ENCODE measurements at regions not wholly inside any gene's neighbourhood (a gene's known extent, or its start where the extent isn't known, plus 50 kb on each side); places are given as distances from the start of the nearest gene placed in this dataset.

GRCh38 chr16:8391257-8391656, 199.1 kb downstream of the TMEM114 start:
- Histone ChIP-seq H3K9me3 (peaks cover 2% of the 10 kb centered on the region; the same call in 1 of the 3 replicates), H3K4me2 (no peak overlapping the region), H3K4me3 (no peak overlapping the region), H3K27ac (no peak overlapping the region), H3K4me1 (no peaks in the 10 kb centered on the region)
- no peak for FAIRE-seq
- 0% methylated on average over 3 of the region's 3 CpGs for WGBS (ENCODE audit: missing lambda C conversion rate)
- DNase-seq (ENCODE audit: low read depth in 1 of 2, low spot score in 1 of 2), result peak in 1 of 2 experiments; percentile 1
- TF ChIP-seq MAZ (IDR thresholded peaks at IDR 0.05; ENCODE audit: borderline replicate concordance, low read depth, low read length) (no peak), KDM5A (IDR thresholded peaks at IDR 0.05) (no peak), ZFP36 (IDR thresholded peaks at IDR 0.05; ENCODE audit: borderline replicate concordance, partially characterized antibody) (no peak), ZSCAN20 (CRISPR knock-in tag; IDR thresholded peaks at IDR 0.05) (no peak), HOXA7 (CRISPR knock-in tag; IDR thresholded peaks at IDR 0.05) (no peak), HMGXB4 (CRISPR knock-in tag; IDR thresholded peaks at IDR 0.05; ENCODE audit: borderline replicate concordance) (no peak), USF2 (IDR thresholded peaks at IDR 0.05) (no peak), TFCP2L1 (CRISPR knock-in tag; IDR thresholded peaks at IDR 0.05) (no peak), HOXB13 (CRISPR knock-in tag; IDR thresholded peaks at IDR 0.05; ENCODE audit: low read depth) (no peak), POLR2AphosphoS2 (conservative IDR thresholded peaks at IDR 0.05; ENCODE audit: low read length) (no peak), RCOR1 (IDR thresholded peaks at IDR 0.05; ENCODE audit: low read depth, low read length) (no peak), JUN (IDR thresholded peaks at IDR 0.05) (no peak), SMC3 (IDR thresholded peaks at IDR 0.05) (no peak), CEBPB (IDR thresholded peaks at IDR 0.05) (no peak), NFE2L2 (conservative IDR thresholded peaks at IDR 0.05; ENCODE audit: low read length) (no peak), HDAC2 (IDR thresholded peaks at IDR 0.05) (no peak)
- ChIA-PET POLR2A (no interaction called here), CTCF (no interaction called here)
- no peak for ATAC-seq

GRCh38 chr16:8388684-8389083, 201.6 kb downstream of the TMEM114 start:
- Histone ChIP-seq H3K27ac (no peak overlapping the region), H3K4me1 (no peaks in the 10 kb centered on the region), H3K9me3 (peaks cover 2% of the 10 kb centered on the region; the same call in 1 of the 3 replicates), H3K4me3 (no peak overlapping the region), H3K4me2 (no peak overlapping the region)
- DNase-seq (ENCODE audit: low read depth in 1 of 2, low spot score in 1 of 2), result no peak
- FAIRE-seq, result no peak
- POLR2A ChIA-PET, result no interaction called here
- ATAC-seq, result no peak
- TF ChIP-seq TP53 (CRISPR knock-in tag; IDR thresholded peaks at IDR 0.05), result no peak
- CTCF ChIA-PET, result interaction anchor here (0.6 to 0.7 kb wide), 2 partner anchors 69 to 927 kb away, joined by 4 read pairs; no protein-coding TSS in a partner anchor
- 2% methylated on average over 3 of the region's 3 CpGs for WGBS (ENCODE audit: missing lambda C conversion rate)

- TF ChIP-seq EHF (CRISPR knock-in tag; IDR thresholded peaks at IDR 0.05) (no peak), MAFK (IDR thresholded peaks at IDR 0.05; ENCODE audit: partially characterized antibody) (no peak), HOXB13 (CRISPR knock-in tag; IDR thresholded peaks at IDR 0.05; ENCODE audit: low read depth) (no peak), HOXB5 (CRISPR knock-in tag; IDR thresholded peaks at IDR 0.05) (no peak), JUN (IDR thresholded peaks at IDR 0.05) (no peak), MAX (IDR thresholded peaks at IDR 0.05) (no peak), CBX2 (IDR thresholded peaks at IDR 0.05; ENCODE audit: borderline replicate concordance, low read depth) (no peak), RFX5 (IDR thresholded peaks at IDR 0.05) (no peak), RCOR1 (IDR thresholded peaks at IDR 0.05; ENCODE audit: low read depth, low read length) (no peak), MAZ (IDR thresholded peaks at IDR 0.05; ENCODE audit: borderline replicate concordance, low read depth, low read length) (no peak), TFCP2L1 (CRISPR knock-in tag; IDR thresholded peaks at IDR 0.05) (no peak)
- DNase-seq (ENCODE audit: low read depth in 1 of 2, low spot score in 1 of 2) (no peak), ATAC-seq (no peak), FAIRE-seq (no peak)
- CTCF ChIA-PET, result interaction anchor here (0.8 kb wide), 1 partner anchor 56 kb away, joined by 3 read pairs; no protein-coding TSS in a partner anchor
- no peak overlapping the region for H3K4me2 ChIP-seq
- no peaks in the 10 kb centered on the region for H3K4me1 ChIP-seq
- POLR2A ChIA-PET, result no interaction called here
- H3K9me3 ChIP-seq, result no peaks in the 10 kb centered on the region
- no peak overlapping the region for H3K27ac ChIP-seq
- 57% methylated on average over 9 of the region's 9 CpGs for WGBS (ENCODE audit: missing lambda C conversion rate)
- H3K4me3 ChIP-seq, result no peak overlapping the region
These were observed 208.5 kb downstream of the TMEM114 start for GRCh38 chr16:8381814-8382213.

Measured in A549 (cell line).